Activated naive CD4-positive, alpha-beta T cell (primary cell): ENCODE measurements at regions not wholly inside any gene's neighbourhood (a gene's known extent, or its start where the extent isn't known, plus 50 kb on each side); places are given as distances from the start of the nearest gene placed in this dataset.
"Not testable (repeated sequence)": the region's sequence is repeated elsewhere in the genome, so short reads cannot be mapped to it uniquely, and the experiment has no call there.

Experiments used
- DNase-seq, 4 experiments: peaks; one replicate each; lab custom pipeline; 2025; lab: John Stamatoyannopoulos, UW

GRCh38 chr2:128510701-128511397 is 192.2 kb upstream of the HS6ST1 start:
- DNase-seq = no peak

DNA sequence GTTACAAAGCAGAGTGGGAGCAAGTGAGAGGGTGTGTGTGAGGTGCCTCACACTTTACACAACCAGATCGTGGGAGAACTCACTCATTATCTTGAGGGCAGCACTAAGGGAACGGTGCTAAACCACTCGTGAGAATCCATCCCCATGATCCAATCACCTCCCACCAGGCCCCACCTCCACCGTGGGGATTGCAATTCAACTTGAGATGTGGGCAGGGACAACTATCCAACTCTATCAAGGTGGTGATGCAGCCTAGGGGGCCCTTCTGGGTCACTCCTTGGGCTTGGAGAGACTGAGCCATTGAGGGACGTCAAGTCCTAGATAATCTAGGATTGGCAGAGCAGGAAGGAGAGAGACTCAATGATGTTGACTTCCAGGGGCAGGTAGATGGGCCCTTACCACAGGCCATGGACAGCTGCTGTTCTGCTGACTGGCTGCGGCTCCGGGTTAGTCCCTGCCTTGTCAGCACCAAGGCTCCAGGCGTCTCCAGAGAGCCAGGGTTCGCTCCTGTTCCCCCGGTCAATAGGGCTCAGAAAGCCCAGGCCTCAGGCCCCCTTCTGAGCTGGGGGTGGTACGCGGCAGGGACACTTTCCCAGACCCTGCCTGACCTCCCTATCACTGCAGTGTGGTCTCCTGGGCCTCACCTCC is 193.2 kb upstream of the HS6ST1 start:
- no peak for DNase-seq

DNA sequence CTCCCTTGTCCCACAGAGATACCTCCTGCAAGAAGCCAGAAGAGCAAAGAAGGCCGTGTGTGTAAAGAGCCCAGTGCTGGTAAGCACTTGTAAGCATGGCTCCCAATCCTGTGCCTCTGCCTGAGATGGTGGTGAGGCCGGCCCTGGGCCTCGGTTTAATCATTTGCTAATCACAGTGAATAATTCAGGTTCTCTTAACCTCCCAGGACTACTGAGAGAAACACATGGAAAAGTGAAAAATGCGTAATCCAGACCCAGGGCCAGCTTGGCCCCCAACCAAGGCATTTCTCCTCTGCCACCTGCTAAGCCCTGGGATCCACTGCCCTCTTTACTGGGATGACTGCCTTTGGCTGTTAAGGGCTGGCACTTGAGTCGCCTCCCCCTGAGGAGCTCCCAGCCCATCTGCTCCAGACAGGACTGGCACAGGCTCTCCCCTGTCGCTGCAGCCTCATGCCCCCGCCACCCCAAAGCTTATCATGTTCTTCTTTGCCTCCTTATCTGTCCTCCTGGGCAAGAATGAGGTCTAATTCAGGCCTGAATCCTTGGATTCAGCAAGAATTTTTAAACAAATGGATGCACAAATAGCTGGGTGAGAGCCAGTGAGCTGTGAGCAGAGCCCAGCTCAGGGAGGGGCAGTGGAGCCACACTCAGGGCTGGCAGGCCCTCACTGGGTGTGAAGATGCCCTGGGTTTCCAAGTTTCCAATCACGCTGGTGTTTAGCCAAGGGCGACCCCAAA is 193.9 kb upstream of the HS6ST1 start:
- DNase-seq = no peak

DNA sequence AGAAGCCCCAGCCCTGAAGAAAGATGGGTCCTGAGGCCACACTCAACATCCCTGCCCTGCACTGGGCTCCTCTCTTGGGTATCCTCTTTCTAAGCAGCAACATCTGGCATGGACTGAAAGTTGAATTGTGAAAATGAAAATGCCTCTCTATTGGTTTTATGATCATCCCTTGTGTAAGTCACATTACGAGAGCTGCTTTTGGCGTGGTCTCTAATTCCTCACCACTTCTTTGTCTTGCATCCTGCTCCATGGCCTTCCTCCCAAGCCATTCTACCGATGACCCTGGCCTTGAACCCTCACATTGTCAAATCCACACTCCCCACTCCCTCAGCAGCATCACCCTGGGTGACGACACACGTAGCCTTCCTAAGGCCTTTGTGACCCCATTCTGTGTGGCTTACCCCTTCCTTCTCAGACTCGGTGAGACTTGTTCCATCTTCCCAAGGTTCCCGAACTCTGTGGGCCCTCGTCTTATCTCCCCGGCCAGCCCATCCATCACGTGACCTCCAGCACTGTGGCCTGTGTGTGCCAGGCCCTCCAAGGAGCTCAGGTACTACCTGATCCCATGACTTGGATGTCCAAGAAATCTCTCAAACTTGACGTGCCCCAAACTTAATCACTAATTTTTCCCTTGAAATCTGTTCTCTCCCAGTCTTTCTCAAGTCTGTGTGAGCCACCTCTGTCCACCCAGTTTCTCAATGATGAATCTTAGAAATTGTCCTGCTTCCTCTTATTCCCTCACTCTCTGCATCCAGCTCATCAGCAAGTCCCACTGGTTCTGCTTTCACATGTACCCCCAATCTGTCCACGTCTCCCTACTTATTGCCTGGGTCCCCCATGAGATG is 194.7 kb upstream of the HS6ST1 start:
- no peak for DNase-seq

- DNase-seq = no peak
These were observed 195.3 kb upstream of the HS6ST1 start for GRCh38 chr2:128513961-128514283.

DNA sequence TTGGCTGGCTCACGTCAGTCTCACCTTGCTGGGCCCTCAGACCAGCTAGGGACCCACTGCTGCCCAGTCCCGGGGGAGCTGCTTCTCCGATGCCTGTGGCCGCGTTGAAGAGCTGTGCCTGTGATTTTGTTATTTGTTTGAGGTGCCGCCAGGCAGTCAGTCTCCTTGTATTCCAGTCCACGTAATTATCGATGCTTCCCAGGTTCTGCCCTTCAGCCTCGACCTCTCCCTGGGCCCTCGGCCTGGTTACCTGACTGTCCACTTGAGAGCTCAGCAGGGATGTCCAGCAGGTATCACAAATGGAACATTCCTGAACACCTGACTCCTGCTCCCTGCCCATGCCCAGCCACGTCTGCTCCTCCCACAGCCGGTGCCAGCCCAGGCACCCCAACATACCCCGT is 195.9 kb upstream of the HS6ST1 start:
- DNase-seq = no peak

- DNase-seq = no peak
These were observed 198.3 kb upstream of the HS6ST1 start for GRCh38 chr2:128516938-128517337.

DNA sequence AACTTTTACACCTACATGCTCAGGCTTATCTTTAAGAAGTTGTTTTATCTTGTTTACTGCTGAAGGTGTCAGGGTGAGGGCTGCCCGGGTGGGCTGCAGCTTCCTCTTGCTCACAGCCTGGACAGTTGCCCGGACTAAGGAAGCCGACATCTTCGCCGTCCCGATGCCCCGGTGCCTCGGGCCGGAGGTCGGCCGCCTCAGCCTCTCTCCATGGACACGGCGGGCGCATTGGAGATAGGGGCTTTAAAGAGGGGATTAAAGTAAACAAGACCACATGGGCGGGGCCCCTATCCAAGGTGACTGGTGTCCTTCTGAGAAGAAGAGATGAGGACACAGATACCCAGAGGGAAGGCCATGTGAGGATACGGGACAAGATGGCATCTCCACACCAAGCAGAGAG is 200.4 kb upstream of the HS6ST1 start:
- DNase-seq = not testable (repeated sequence)

- no peak for DNase-seq
These were observed 201.0 kb upstream of the HS6ST1 start for GRCh38 chr2:128519517-128520215.

- DNase-seq = no peak
These were observed 201.7 kb upstream of the HS6ST1 start for GRCh38 chr2:128520340-128520739.

DNA sequence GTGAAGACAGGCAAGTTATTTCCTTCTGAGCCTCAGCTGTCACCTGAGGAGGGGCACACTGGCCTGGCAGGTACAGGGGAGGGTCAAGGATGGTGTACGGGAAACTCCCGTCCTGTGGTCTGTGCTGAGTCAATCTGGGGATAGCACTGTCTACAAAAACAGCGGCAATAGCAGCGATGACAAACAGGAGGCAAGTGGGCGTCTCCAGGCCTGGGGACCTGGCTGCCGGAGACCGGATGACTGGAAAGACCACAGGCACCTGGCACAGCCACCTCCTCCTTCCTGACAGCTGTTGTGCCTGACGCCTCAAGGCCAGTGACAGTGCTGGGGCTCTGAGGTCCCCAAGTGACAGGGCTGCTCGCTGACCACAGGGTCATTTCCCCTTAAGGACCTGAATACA is 202.1 kb upstream of the HS6ST1 start:
- DNase-seq = no peak

DNA sequence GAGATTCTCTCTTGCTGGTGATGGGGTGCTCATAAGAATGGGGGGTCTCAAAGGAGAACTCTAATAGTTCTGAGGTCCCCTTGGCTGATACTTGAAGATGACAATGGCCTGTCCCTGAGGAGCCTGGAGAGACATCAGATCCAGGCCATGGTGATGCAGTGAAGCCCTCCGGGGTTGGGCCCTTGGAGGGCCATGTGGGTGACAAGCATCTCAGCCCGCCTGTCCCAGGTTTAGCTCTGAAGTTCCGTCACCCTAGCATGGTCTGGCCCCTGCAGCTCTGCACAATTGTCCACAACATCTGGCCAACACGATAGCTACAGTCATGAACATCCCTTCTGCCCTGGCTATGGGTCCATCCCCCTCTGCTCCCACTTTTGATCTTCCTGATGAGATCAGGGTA is 202.8 kb upstream of the HS6ST1 start:
- no peak for DNase-seq

GRCh38 chr2:128522829-128523228 is 204.2 kb upstream of the HS6ST1 start:
- DNase-seq = no peak

DNA sequence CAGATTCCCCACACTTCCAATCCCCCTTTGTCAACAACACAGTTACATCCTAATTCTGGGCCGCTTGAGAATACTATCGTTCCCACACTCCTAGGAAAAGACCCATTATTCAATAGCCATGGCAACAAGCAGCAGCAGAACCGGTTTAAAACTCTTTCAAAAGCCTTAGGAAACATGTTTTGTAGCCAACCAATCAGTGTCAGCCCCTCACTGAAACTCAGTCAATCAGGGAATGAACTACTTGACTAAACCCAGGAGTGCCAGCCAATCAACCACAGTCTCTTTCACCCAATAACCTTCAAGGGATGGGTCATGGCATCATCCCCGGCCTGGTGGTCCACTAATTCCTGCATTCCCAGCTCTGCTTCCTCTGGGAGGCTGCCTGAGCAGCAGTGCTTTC is 204.8 kb upstream of the HS6ST1 start:
- no peak for DNase-seq

DNA sequence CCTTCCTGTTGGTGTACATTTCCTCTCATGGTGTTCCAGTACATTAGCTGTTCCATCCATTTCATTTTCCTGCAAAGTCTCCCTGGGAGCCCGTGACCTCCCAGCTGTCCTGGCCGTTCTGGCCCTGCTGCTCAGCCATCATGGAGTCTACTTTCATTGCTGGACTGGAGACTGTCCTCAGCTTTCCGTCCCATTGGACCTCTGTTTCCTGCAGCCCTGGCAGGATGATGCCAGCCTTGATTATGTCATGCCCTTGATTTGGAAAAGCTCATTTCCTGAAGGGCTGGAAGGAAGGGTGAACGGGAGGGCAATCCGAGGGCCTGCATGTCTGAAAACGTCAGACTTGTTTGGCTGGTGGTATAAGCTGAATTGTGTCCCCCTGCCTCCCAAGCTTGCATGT is 205.5 kb upstream of the HS6ST1 start:
- DNase-seq = no peak

DNA sequence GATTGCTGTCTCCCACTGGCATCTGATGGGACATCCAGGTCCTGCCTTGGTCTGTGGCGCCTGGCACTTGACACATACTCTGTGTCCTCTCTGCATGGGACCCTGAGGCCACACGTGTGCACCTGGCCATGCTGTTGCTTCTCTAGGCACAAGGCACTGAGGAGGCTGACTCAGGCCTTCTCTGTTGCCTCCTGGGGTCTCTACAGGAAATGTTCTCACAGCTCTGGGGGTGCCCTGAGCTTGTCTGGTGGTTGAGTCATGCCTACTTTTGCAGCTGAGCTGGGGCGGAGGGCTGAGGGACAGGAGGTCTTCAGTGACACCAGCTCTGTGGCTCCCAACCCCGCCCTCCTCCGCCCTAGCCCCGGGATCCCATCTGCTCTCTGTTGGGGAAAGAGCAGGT is 207.0 kb upstream of the HS6ST1 start:
- DNase-seq = no peak

- DNase-seq = no peak
These were observed 207.8 kb upstream of the HS6ST1 start for GRCh38 chr2:128526455-128526976.

DNA sequence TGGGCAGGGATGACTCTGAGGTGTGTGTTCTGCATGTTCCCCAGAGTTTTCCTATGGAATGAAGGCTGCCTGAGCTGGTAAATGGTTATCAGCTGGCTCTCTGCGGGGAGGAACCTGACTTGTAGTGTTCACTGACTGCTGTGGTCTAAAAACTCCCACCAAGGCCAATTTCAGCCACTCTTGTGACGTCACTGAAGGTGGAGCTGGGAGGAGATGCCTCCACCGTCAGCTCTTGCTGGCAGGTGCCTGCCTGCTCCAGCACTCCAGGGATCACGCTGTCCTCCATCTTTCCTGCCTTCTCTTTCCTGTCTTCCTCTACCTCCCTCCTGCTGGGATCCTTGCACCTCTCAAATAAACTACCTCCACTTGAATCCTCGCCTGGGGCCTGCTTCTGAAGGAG is 209.5 kb upstream of the HS6ST1 start:
- no peak for DNase-seq

DNA sequence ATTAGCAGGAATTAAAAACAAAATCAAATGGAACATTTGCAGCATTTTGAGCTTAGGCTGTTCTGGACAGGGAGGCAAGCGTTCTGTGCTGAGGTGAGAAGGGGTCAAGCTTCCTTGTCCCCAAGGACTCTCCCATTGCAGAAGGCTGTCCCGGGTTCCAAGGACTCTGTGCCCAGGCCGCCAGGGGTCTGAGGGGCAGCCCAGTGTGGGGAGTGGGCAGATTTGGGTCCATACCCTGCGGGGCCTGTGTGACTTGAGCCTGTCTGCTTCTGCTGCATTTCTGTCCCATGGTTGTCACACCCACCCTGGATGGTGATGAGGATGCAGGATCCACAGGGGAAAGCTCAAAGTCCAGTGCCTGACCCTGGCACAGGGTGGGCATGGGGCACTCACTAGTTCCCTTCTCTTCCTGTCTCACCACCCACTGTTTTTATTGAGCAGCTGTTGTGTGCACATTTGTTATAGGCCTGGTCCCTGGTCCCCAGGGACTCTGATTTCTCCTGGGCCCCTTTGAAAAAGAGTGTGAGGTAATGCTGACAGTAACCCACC is 211.4 kb upstream of the HS6ST1 start:
- no peak for DNase-seq

- DNase-seq = no peak
These were observed 213.2 kb upstream of the HS6ST1 start for GRCh38 chr2:128531856-128532255.

- no peak for DNase-seq
These were observed 214.4 kb upstream of the HS6ST1 start for GRCh38 chr2:128533101-128533500.
